Esophagus squamous epithelium (tissue), 5 donors: ENCODE measurements at regions not wholly inside any gene's neighbourhood (a gene's known extent, or its start where the extent isn't known, plus 50 kb on each side); places are given as distances from the start of the nearest gene placed in this dataset.

ENCODE experiments used
- DNase-seq: peaks from one replicate; lab custom pipeline; 2025; lab: John Stamatoyannopoulos, UW
- H3K27ac ChIP-seq, 4 donors: fragments of 200-600 bp; sonication (generic); one replicate each; pipeline ENCODE4 v1.5.1; 2016 to 2019; ENCODE audit warnings: mild to moderate bottlenecking in 1 of 4
- H3K27me3 ChIP-seq, 4 donors: fragments of 200-600 bp; sonication (generic); 1 replicate in 3 of 4; 2 replicates in 1 of 4; pipeline versions ENCODE4 v1.5.1 to v1.6.0; 2017 to 2021; ENCODE audit warnings: antibody characterized with exemption in 1 of 4
- H3K36me3 ChIP-seq, 3 donors: fragments of 200-600 bp; sonication (generic); one replicate each; pipeline ENCODE4 v1.5.1; 2016 to 2019
- H3K4me1 ChIP-seq, 3 donors: fragments of 200-600 bp; sonication (generic); one replicate each; pipeline ENCODE4 v1.5.1; 2017 to 2019
- H3K4me3 ChIP-seq, 4 donors: fragments of 200-600 bp; sonication (generic); 1 replicate in 3 of 4; 2 replicates in 1 of 4; pipeline ENCODE4 v1.5.1; 2016 to 2019; ENCODE audit warnings: mild to moderate bottlenecking in 2 of 4, moderate library complexity in 1 of 4
- H3K9me3 ChIP-seq, 3 donors: fragments of 200-600 bp; sonication (generic); one replicate each; pipeline ENCODE4 v1.5.1; 2016 to 2019
- POLR2A ChIP-seq, 4 donors: fragments of 450-650 bp; IDR thresholded peaks; one replicate each; pipeline ENCODE4 v1.6.1; 2017; ENCODE audit warnings: antibody characterized with exemption in 4 of 4, mild to moderate bottlenecking in 4 of 4, moderate library complexity in 3 of 4
- WGBS, 2 donors: methylation state at CpG; one replicate each; pipeline ENCODE4 v1.1.5; 2018; 5-methylcytosine and 5-hydroxymethylcytosine counted together
- intact Hi-C: fragments of 100-400 bp; cut with DNase I; formaldehyde crosslinking; loops from one replicate; pipeline ENCODE4 v1.15.0; 2022
- TF ChIP-seq, protein P1 (sequence below), 6 experiments: fragments of 450-650 bp in 4 of 6; fragments of 200-600 bp in 2 of 6; sonication (generic) in 2 of 6; IDR thresholded peaks; one replicate each; pipeline ENCODE4 v1.5.1; 2016 to 2019; ENCODE audit warnings: antibody characterized with exemption in 6 of 6, mild to moderate bottlenecking in 4 of 6, moderate library complexity in 4 of 6
- donor health status: DM: yes; HTN: yes; CAD: no.

DNA sequence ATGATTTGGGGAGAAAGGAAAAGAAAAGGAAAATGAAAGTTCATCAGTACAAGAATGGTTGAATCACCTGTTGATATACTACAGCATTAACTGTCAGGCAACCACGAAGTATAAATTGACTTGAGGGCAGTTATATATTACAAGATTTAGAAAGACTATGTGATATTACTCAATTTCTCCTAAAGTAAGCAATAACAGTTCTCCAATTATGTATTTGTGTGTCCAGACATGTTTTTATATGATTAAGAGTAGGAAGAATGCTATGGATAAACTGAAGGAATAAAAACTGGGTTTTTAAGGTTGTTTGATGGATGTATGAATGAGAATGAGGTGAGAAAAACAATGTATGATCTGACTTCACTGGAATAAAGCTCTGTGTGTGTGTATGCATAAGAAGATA, 2234.4 kb downstream of the ARAP2 start:
- no peak for DNase-seq
- H3K4me3 ChIP-seq: no peak overlapping the region
- no peak for TF ChIP-seq POLR2A (IDR thresholded peaks at IDR 0.05)
- TF ChIP-seq, protein P1, sequence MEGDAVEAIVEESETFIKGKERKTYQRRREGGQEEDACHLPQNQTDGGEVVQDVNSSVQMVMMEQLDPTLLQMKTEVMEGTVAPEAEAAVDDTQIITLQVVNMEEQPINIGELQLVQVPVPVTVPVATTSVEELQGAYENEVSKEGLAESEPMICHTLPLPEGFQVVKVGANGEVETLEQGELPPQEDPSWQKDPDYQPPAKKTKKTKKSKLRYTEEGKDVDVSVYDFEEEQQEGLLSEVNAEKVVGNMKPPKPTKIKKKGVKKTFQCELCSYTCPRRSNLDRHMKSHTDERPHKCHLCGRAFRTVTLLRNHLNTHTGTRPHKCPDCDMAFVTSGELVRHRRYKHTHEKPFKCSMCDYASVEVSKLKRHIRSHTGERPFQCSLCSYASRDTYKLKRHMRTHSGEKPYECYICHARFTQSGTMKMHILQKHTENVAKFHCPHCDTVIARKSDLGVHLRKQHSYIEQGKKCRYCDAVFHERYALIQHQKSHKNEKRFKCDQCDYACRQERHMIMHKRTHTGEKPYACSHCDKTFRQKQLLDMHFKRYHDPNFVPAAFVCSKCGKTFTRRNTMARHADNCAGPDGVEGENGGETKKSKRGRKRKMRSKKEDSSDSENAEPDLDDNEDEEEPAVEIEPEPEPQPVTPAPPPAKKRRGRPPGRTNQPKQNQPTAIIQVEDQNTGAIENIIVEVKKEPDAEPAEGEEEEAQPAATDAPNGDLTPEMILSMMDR (IDR thresholded peaks at IDR 0.05): no peak
- WGBS, 2 donors: 15 to 21% methylated on average over 1 of the region's 1 CpG
- no peaks in the 10 kb centered on the region for H3K27me3 ChIP-seq
- no peak overlapping the region for H3K27ac ChIP-seq
- no peaks in the 10 kb centered on the region for H3K9me3 ChIP-seq
- intact Hi-C loops: no loop called here
- H3K36me3 ChIP-seq: no peaks in the 10 kb centered on the region
- H3K4me1 ChIP-seq: no peaks in the 10 kb centered on the region

DNA sequence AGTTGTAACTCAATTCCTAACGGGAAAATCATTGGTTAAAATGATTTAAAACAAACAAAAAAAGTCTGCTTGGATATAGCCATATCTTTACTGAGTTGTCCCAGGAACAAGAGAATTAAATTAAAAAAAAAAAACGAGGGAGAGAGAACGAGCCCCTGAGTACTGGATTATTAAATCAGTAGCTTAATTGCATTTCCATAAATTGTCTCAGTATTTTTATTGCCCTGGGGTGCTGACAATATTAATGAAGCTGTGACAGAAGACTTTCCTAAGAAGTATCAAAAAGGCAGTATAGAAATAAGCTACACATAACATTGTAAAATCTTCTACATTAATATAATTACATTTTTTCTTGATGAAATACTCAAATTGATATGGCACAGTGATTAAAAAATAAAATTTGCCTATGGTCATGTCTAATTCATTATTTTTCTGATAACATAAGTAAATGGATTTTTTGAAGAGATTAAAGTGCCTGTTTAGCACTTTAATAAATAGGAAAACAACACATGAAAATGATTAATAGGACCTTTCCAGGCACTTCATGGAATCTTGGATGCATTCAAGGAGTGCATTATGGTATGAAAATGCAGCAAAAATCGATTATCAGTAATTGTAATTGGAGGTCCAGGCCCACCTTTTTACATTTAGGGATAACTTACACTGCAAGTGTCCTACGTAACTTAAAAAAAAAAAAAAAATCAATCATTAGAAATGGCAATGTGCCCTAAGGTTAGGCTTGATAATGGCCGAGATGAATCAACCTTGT, 2233.4 kb downstream of the ARAP2 start:
- H3K4me3 ChIP-seq: no peak overlapping the region
- H3K36me3 ChIP-seq: no peaks in the 10 kb centered on the region
- no peaks in the 10 kb centered on the region for H3K4me1 ChIP-seq
- H3K27me3 ChIP-seq: no peaks in the 10 kb centered on the region
- no peak for TF ChIP-seq POLR2A (IDR thresholded peaks at IDR 0.05)
- TF ChIP-seq, protein P1 (IDR thresholded peaks at IDR 0.05): no peak
- intact Hi-C loops: no loop called here
- H3K27ac ChIP-seq: no peak overlapping the region
- no peak for DNase-seq
- no peaks in the 10 kb centered on the region for H3K9me3 ChIP-seq
- WGBS, 2 donors: 51 to 63% methylated on average over 6 of the region's 6 CpGs

DNA sequence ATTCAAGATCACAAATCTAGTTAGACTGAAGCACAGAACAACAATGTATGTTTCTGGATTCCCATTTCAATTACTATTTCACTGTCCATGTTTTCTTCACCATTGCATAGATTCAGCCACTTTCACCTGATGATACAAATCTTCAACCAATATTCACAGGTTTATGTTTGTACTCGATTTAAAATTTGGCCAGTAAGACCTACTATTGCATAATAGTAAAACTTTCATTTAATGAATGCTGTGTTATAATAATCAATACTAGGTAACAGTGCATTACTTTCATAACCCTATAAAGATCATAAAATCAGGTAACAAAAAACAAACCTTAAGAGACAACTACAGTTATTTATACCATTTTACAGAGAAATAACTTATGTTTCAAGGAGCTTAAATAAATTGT, 2209.1 kb downstream of the ARAP2 start:
- 77 to 89% methylated on average over 1 of the region's 1 CpG for WGBS, 2 donors
- no peak for TF ChIP-seq POLR2A (IDR thresholded peaks at IDR 0.05)
- TF ChIP-seq, protein P1 (IDR thresholded peaks at IDR 0.05): no peak
- Histone ChIP-seq H3K27me3 (no peaks in the 10 kb centered on the region), H3K36me3 (no peaks in the 10 kb centered on the region), H3K27ac (no peak overlapping the region), H3K4me1 (no peaks in the 10 kb centered on the region), H3K9me3 (no peaks in the 10 kb centered on the region), H3K4me3 (no peak overlapping the region)
- intact Hi-C loops: no loop called here
- DNase-seq: no peak

DNA sequence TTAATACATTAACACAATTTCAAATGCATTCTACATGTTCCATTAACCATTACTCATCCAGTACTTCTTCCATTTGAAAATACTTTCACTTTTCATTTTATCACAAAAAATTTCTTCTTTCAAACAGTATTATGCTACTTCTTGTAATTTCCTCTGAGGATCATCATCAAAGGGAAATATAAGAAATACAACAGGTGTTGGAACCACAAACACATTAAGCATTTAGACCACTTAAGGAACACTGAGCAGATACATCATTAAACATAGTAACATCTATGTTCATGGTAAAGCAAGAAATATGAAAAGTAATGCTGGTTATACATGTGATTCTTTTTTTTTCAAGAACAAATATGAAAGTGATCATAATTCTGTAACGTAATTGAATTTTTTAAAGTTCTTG, 2207.0 kb downstream of the ARAP2 start:
- Histone ChIP-seq H3K36me3 (no peaks in the 10 kb centered on the region), H3K4me1 (no peaks in the 10 kb centered on the region), H3K27ac (no peak overlapping the region), H3K27me3 (no peaks in the 10 kb centered on the region), H3K9me3 (no peaks in the 10 kb centered on the region), H3K4me3 (no peak overlapping the region)
- DNase-seq: no peak
- intact Hi-C loops: no loop called here
- 68 to 76% methylated on average over 1 of the region's 1 CpG for WGBS, 2 donors
- TF ChIP-seq, protein P1 (IDR thresholded peaks at IDR 0.05): no peak
- no peak for TF ChIP-seq POLR2A (IDR thresholded peaks at IDR 0.05)

DNA sequence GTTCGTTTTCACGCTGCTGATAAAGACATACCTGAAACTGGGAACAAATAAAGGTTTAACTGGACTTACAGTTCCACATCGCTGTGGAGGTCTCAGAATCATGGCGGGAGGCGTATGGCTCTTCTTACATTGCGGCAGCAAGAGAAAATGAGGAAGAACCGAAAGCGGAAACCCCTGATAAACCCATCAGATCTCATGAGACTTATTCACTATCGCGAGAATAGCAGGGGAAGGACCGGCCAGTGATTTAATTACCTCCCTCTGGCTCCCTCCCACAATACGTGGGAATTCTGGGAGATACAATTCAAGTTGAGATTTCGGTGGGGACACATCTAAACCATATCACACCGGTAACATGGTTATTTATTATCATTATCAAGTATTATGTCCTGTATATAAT, 2204.5 kb downstream of the ARAP2 start:
- no peak overlapping the region for H3K27ac ChIP-seq
- WGBS, 2 donors: 86 to 90% methylated on average over 14 of the region's 14 CpGs
- no peak for DNase-seq
- TF ChIP-seq POLR2A (IDR thresholded peaks at IDR 0.05): no peak
- TF ChIP-seq, protein P1 (IDR thresholded peaks at IDR 0.05): no peak
- no peaks in the 10 kb centered on the region for H3K27me3 ChIP-seq
- H3K4me3 ChIP-seq: no peak overlapping the region
- H3K36me3 ChIP-seq: no peaks in the 10 kb centered on the region
- intact Hi-C loops: no loop called here
- no peaks in the 10 kb centered on the region for H3K9me3 ChIP-seq
- no peaks in the 10 kb centered on the region for H3K4me1 ChIP-seq
